Tibial nerve (tissue), 4 donors: ENCODE measurements at regions not wholly inside any gene's neighbourhood (a gene's known extent, or its start where the extent isn't known, plus 50 kb on each side); places are given as distances from the start of the nearest gene placed in this dataset.

ENCODE experiments used
- DNase-seq, 2 donors: peaks; one replicate each; pipeline ENCODE4 v3.0.0-alpha.2; 2019; ENCODE audit warnings: low spot score in 2 of 2
- H3K27ac ChIP-seq, 4 donors: fragments of 200-600 bp; sonication (generic) in 3 of 4; one replicate each; pipeline ENCODE4 v1.5.1; 2017 to 2019; ENCODE audit warnings: mild to moderate bottlenecking in 1 of 4
- H3K27me3 ChIP-seq, 2 donors: fragments of 200-600 bp; sonication (generic) in 1 of 2; one replicate each; pipeline versions ENCODE4 v1.5.1 to v1.6.0; 2017 to 2019
- H3K36me3 ChIP-seq, 3 donors: fragments of 200-600 bp; sonication (generic); one replicate each; pipeline ENCODE4 v1.5.1; 2018 to 2019
- H3K4me1 ChIP-seq, 4 donors: fragments of 200-600 bp; sonication (generic) in 3 of 4; one replicate each; pipeline ENCODE4 v1.5.1; 2017 to 2019
- H3K4me3 ChIP-seq, 4 donors: fragments of 200-600 bp; sonication (generic) in 3 of 4; one replicate each; pipeline ENCODE4 v1.5.1; 2017 to 2019; ENCODE audit warnings: mild to moderate bottlenecking in 1 of 4, moderate library complexity in 1 of 4
- H3K9me3 ChIP-seq, 4 donors: fragments of 200-600 bp; sonication (generic) in 3 of 4; one replicate each; pipeline ENCODE4 v1.5.1; 2017 to 2019
- EP300 ChIP-seq, 2 donors: sonication (generic); formaldehyde crosslinking; IDR thresholded peaks; one replicate each; pipeline ENCODE4 v1.6.1; 2017; ENCODE audit warnings: antibody characterized with exemption in 2 of 2, mild to moderate bottlenecking in 1 of 2
- POLR2A ChIP-seq, 2 donors: fragments of 450-650 bp; IDR thresholded peaks; one replicate each; pipeline ENCODE4 v1.6.1; 2017; ENCODE audit warnings: antibody characterized with exemption in 2 of 2, mild to moderate bottlenecking in 2 of 2, moderate library complexity in 2 of 2
- WGBS, 2 donors: methylation state at CpG; one replicate each; pipeline ENCODE4 v1.1.5; 2018; 5-methylcytosine and 5-hydroxymethylcytosine counted together
- TF ChIP-seq, protein P1 (sequence below), 5 experiments: fragments of 200-600 bp in 3 of 5; fragments of 450-650 bp in 2 of 5; sonication (generic) in 3 of 5; IDR thresholded peaks; one replicate each; pipeline ENCODE4 v1.5.1; 2016 to 2019; ENCODE audit warnings: antibody characterized with exemption in 5 of 5, mild to moderate bottlenecking in 3 of 5, moderate library complexity in 2 of 5

DNA sequence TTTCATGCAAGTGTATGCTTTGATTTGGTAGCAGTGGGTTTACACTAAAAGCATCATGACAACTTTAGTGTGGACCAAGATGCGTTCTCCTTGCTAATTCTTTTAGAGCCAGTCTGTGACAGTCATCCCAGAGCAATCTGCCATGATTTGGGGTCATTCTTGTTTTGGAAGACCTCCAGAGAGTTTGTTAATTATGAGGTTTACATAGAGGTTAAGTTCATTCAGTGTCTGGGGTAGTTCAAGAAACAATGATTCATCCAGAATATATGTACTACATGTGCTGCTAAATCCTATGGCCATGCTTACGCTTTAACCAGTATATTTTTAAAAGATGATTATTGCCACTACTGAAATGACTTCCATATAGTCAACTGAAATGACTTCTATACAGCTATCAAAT lies 328.5 kb upstream of the AGA start:
- H3K36me3 ChIP-seq, result no peaks in the 10 kb centered on the region
- TF ChIP-seq, protein P1, sequence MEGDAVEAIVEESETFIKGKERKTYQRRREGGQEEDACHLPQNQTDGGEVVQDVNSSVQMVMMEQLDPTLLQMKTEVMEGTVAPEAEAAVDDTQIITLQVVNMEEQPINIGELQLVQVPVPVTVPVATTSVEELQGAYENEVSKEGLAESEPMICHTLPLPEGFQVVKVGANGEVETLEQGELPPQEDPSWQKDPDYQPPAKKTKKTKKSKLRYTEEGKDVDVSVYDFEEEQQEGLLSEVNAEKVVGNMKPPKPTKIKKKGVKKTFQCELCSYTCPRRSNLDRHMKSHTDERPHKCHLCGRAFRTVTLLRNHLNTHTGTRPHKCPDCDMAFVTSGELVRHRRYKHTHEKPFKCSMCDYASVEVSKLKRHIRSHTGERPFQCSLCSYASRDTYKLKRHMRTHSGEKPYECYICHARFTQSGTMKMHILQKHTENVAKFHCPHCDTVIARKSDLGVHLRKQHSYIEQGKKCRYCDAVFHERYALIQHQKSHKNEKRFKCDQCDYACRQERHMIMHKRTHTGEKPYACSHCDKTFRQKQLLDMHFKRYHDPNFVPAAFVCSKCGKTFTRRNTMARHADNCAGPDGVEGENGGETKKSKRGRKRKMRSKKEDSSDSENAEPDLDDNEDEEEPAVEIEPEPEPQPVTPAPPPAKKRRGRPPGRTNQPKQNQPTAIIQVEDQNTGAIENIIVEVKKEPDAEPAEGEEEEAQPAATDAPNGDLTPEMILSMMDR (IDR thresholded peaks at IDR 0.05), result no peak
- TF ChIP-seq POLR2A (IDR thresholded peaks at IDR 0.05) (no peak), EP300 (IDR thresholded peaks at IDR 0.05) (no peak)

DNA sequence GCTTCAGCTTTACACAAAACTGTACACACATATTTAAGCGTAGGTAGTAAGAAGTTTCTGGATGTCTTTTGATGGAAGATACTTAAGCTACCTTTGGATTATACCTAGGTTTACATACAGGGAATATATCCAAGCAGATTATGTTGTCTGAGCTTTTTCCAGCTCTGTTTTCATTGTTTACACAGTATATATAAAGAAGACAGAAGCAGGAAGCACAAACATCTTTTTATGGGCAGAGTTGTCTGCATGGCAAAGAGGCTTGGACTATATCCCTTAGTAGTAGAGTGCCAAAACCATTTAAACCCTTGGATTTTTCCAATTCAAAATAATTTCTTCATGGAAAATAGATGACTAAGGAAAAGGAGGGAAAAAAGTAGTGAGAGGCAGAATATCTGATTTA lies 329.4 kb upstream of the AGA start:
- WGBS, 2 donors, result 86 to 94% methylated on average over 1 of the region's 1 CpG
- Histone ChIP-seq H3K27me3 (no peaks in the 10 kb centered on the region), H3K27ac (no peak overlapping the region), H3K36me3 (no peaks in the 10 kb centered on the region), H3K9me3 (no peaks in the 10 kb centered on the region), H3K4me1 (no peaks in the 10 kb centered on the region), H3K4me3 (no peak overlapping the region)
- TF ChIP-seq POLR2A (IDR thresholded peaks at IDR 0.05) (no peak), EP300 (IDR thresholded peaks at IDR 0.05) (no peak)
- TF ChIP-seq, protein P1 (IDR thresholded peaks at IDR 0.05), result no peak
- DNase-seq, result no peak

More for the DNA sequence above, 328.5 kb upstream of the AGA start:
- H3K9me3 ChIP-seq, result no peaks in the 10 kb centered on the region
- 81 to 86% methylated on average over 2 of the region's 2 CpGs for WGBS, 2 donors
- H3K27ac ChIP-seq, result no peak overlapping the region
- H3K4me3 ChIP-seq, result no peak overlapping the region
- H3K27me3 ChIP-seq, result no peaks in the 10 kb centered on the region
- no peak for DNase-seq
- H3K4me1 ChIP-seq, result no peaks in the 10 kb centered on the region

DNA sequence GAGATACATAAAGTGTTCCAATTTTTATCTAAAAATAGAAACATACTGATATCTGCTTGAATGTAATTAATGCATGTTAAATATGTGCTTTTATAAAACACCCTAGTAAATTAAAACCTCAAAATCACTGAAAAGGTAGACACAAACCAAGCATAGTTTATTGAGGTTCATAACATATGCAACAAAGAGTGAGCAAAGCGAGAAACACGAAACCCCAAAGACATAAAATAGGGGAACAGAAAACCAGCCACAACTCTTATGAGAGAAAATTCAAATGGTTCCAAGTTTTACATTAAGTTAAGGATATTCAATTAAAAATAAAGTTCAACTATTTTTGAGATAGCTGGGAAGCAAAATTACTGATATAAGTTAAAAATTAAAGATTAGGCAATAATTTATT lies 336.4 kb upstream of the AGA start:
- WGBS, 2 donors, result 89 to 93% methylated on average over 2 of the region's 2 CpGs
- Histone ChIP-seq H3K4me1 (no peaks in the 10 kb centered on the region), H3K4me3 (no peak overlapping the region), H3K36me3 (no peaks in the 10 kb centered on the region), H3K27me3 (no peaks in the 10 kb centered on the region), H3K9me3 (peaks cover 0 to 8% (median 0%) of the 10 kb centered on the region in 4 donors), H3K27ac (no peak overlapping the region)
- TF ChIP-seq EP300 (IDR thresholded peaks at IDR 0.05) (no peak), POLR2A (IDR thresholded peaks at IDR 0.05) (no peak)
- TF ChIP-seq, protein P1 (IDR thresholded peaks at IDR 0.05), result no peak
- no peak for DNase-seq

DNA sequence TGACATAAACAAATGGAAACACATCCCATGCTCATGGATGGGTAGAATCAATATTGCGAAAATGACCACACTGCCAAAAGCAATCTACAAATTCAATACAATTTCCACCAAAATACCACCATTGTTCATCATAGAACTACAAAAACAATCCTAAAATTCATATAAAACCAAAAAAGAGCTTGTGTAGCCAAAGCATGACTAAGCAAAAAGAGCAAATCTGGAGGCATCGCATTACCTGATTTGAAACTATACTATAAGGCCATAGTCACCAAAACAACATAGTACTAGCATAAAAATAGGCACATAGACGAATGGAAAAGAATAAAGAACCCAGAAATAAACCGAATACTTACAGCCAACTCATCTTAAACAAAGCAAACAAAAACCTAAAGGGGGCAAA lies 342.8 kb upstream of the AGA start:
- TF ChIP-seq POLR2A (IDR thresholded peaks at IDR 0.05), result no peak
- TF ChIP-seq, protein P1 (IDR thresholded peaks at IDR 0.05), result no peak
- no peak for TF ChIP-seq EP300 (IDR thresholded peaks at IDR 0.05)
- no peaks in the 10 kb centered on the region for H3K27me3 ChIP-seq
- DNase-seq, result no peak
- H3K27ac ChIP-seq, result no peak overlapping the region
- no peaks in the 10 kb centered on the region for H3K4me1 ChIP-seq
- WGBS, 2 donors, result 76 to 77% methylated on average over 4 of the region's 4 CpGs
- H3K4me3 ChIP-seq, result no peak overlapping the region
- peaks cover 0 to 8% (median 0%) of the 10 kb centered on the region in 4 donors for H3K9me3 ChIP-seq
- no peaks in the 10 kb centered on the region for H3K36me3 ChIP-seq

DNA sequence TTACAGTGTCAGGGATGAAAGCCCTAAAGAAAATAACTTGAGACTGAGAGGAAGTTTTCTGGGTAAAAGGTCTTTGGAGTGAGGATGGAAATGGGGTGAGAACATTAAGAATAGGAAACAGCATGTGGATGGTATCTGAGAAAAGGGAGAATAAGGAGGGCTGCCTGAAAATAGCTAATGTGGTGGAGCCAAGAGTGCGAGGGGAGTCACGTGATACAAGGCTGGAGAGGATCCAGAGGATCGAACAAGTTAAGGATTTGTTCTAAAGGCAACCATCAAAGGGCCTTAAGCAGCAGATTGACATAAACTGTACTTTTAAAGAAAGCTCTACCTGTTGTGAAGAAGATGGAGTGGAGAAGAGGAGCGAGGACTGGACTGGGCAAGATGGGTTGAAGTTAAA lies 347.4 kb upstream of the AGA start:
- H3K4me1 ChIP-seq, result no peaks in the 10 kb centered on the region
- no peak overlapping the region for H3K27ac ChIP-seq
- WGBS, 2 donors, result 70 to 77% methylated on average over 4 of the region's 4 CpGs
- no peaks in the 10 kb centered on the region for H3K36me3 ChIP-seq
- no peaks in the 10 kb centered on the region for H3K27me3 ChIP-seq
- no peak for DNase-seq
- no peak overlapping the region for H3K4me3 ChIP-seq
- no peaks in the 10 kb centered on the region for H3K9me3 ChIP-seq
- TF ChIP-seq EP300 (IDR thresholded peaks at IDR 0.05), result no peak
- TF ChIP-seq, protein P1 (IDR thresholded peaks at IDR 0.05), result no peak
- no peak for TF ChIP-seq POLR2A (IDR thresholded peaks at IDR 0.05)
